BJ (cell line): ENCODE measurements at regions not wholly inside any gene's neighbourhood (a gene's known extent, or its start where the extent isn't known, plus 50 kb on each side); places are given as distances from the start of the nearest gene placed in this dataset.

Experiments used
- CTCF ChIA-PET: fragments of 350-600 bp; formaldehyde crosslinking; extraction: SDS; loops from one replicate; lab custom pipeline; 2021; ENCODE audit warnings: antibody characterized with exemption, inconsistent platforms; lab: Yijun Ruan, JAX
- POLR2A ChIA-PET: fragments of 300-600 bp; sonication (Branson Sonifier 250); formaldehyde crosslinking; extraction: SDS; loops from one replicate; lab custom pipeline; 2021; ENCODE audit warnings: antibody characterized with exemption; lab: Charles Lee
- DNase-seq: peaks from one replicate; pipeline ENCODE4 v3.0.0-alpha.2; 2011; ENCODE audit warnings: low read depth
- H3K27me3 ChIP-seq: 2 replicates; pipeline ENCODE4 v1.6.0; 2011; ENCODE audit warnings: low read length; ENCODE audit not compliant: control insufficient read depth, insufficient read depth
- H3K36me3 ChIP-seq: 2 replicates; pipeline ENCODE4 v1.5.1; 2011; ENCODE audit warnings: low read length; ENCODE audit not compliant: control insufficient read depth, insufficient read depth
- H3K4me3 ChIP-seq: 2 replicates; pipeline ENCODE4 v1.5.1; 2011; ENCODE audit warnings: low read depth, mild to moderate bottlenecking, control low read depth, low read length
- CTCF ChIP-seq: IDR thresholded peaks from 2 replicates; pipeline ENCODE4 v1.5.1; 2011; ENCODE audit warnings: low read depth, mild to moderate bottlenecking, control low read depth, inconsistent platforms, low read length, moderate library complexity; ENCODE audit not compliant: insufficient read depth

DNA sequence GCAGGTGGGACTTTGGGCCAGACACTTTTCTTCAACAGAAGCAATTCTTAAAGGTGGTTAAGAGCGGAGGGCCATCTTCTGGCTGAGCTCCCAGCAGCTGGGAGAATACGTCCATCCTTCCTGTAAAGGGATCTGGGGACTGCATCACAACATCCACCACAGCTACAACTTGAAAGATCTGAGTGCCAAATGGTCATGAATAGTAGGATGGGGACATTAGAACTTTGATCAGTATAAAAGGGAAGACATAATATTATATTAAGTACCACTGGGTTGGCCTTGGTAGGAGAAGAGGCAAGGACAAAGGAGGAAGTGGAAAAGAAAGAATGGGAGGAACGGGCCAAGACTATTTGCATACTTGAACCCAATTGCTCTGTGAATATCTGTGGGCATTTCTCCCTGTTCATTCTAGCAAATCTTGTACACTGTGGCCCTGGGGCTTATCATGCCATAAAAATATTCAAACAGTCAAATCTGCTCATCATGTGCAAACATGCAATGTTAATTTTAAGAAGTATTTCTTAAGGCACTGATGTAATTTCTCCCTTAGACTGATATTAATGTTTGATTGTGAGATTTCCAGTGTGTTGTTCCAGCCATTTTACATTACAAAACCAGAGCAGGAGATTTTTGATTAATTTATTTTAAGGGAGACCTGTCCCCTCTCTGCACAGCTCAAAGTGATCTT is 65.5 kb upstream of the CREB5 start:
- Histone ChIP-seq H3K4me3 (no peak overlapping the region), H3K27me3 (peaks cover 11% of the 10 kb centered on the region), H3K36me3 (no peaks in the 10 kb centered on the region)
- POLR2A ChIA-PET: interaction anchor here (0.7 kb wide), 1 partner anchor 463 kb away, joined by 4 read pairs; no protein-coding TSS in a partner anchor
- DNase-seq: no peak
- no peak for TF ChIP-seq CTCF
- CTCF ChIA-PET: interaction anchor here (1.5 to 2.3 kb wide), 2 partner anchors 12 to 48 kb away, joined by 3 to 14 read pairs; no protein-coding TSS in a partner anchor

DNA sequence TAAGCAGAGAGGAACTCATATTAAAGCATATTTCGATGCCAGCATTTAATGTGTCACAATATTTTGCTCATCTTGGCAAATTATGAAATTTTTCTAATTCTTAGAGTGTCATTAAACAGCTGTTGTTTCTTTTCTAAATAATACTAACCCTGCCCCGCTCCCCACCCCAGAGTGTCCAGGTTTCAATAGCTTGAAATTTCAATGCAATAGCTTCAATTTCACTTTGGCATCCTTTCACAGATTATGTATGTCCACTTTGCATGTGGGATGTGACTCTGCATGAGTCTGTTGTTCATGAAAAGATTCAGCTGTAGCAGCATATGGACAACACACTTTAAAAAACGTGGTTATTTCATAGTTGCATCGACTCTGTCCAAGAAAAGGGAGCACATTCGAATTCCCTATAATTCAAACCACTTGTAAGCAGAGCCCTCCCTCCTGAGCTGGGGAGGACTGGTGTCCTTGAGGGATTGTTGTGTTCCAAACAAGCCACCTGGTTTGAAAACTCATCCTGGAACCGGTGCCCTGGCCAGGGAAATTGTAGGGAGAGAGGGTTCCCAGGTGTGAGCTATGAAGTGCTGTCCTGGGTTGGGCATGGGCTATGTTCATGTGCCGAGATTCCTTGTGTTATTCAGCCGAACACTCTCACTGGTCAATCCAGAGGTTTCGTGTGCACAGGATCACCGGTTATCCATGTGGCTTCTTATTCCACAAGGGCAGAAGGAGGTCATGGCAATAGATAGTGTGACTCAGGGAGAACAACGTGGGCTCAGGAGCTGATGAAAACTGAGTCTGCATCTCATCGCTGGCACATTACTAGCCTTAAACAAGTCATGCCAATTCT is 64.6 kb upstream of the CREB5 start:
- POLR2A ChIA-PET: interaction anchor here (0.7 to 0.9 kb wide), 2 partner anchors 10 to 462 kb away, joined by 4 read pairs; no protein-coding TSS in a partner anchor
- DNase-seq: peak; percentile 11
- Histone ChIP-seq H3K36me3 (no peaks in the 10 kb centered on the region), H3K4me3 (no peak overlapping the region), H3K27me3 (peaks cover 13% of the 10 kb centered on the region)
- no peak for TF ChIP-seq CTCF
- CTCF ChIA-PET: interaction anchor here (1.0 to 2.3 kb wide), 5 partner anchors 11 to 51 kb away, joined by 3 to 14 read pairs (median 3); no protein-coding TSS in a partner anchor

GRCh38 chr7:28348636-28349035 is 63.7 kb upstream of the CREB5 start:
- no peak for DNase-seq
- POLR2A ChIA-PET: no interaction called here
- Histone ChIP-seq H3K27me3 (peaks cover 15% of the 10 kb centered on the region), H3K36me3 (no peaks in the 10 kb centered on the region), H3K4me3 (no peak overlapping the region)
- no peak for TF ChIP-seq CTCF
- CTCF ChIA-PET: interaction anchor here (1.0 to 2.3 kb wide), 5 partner anchors 10 to 52 kb away, joined by 3 to 14 read pairs (median 3); no protein-coding TSS in a partner anchor

DNA sequence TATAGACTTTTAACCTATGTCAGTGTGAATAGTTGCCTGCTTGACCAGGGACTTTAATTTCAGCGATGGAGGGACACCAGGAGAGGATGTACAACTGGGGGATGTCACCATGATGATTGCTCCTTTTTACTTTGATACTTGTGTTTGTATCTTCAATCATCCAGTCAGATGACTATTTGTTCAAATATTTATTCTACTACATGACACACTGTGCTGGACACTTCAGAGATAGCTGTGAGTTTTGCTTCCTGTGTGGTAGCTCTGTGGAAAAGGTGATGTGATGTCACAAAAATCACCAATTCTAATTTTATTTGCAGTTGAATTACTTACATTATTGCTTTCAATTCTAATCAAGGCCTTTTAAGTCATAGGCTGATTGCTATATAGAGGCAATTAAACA is 62.7 kb upstream of the CREB5 start:
- H3K36me3 ChIP-seq: no peaks in the 10 kb centered on the region
- ChIA-PET CTCF (interaction anchor here (1.5 kb wide), 1 partner anchor 11 kb away, joined by 3 read pairs; no protein-coding TSS in a partner anchor), POLR2A (no interaction called here)
- no peak for DNase-seq
- peaks cover 15% of the 10 kb centered on the region for H3K27me3 ChIP-seq
- no peak for TF ChIP-seq CTCF
- no peak overlapping the region for H3K4me3 ChIP-seq

- no peak for DNase-seq
- Histone ChIP-seq H3K36me3 (no peaks in the 10 kb centered on the region), H3K27me3 (peaks cover 15% of the 10 kb centered on the region), H3K4me3 (no peak overlapping the region)
- no peak for TF ChIP-seq CTCF
- POLR2A ChIA-PET: no interaction called here
- CTCF ChIA-PET: interaction anchor here (0.8 kb wide), 1 partner anchor 54 kb away, joined by 3 read pairs; no protein-coding TSS in a partner anchor
Observed at GRCh38 chr7:28350662-28351061, 61.7 kb upstream of the CREB5 start.
